22Rv1 (cell line): ENCODE measurements at regions not wholly inside any gene's neighbourhood (a gene's known extent, or its start where the extent isn't known, plus 50 kb on each side); places are given as distances from the start of the nearest gene placed in this dataset.

Source experiments
- CTCF ChIP-seq: fragments of 450-650 bp; IDR thresholded peaks from 2 replicates; pipeline ENCODE4 v1.5.1; 2017; ENCODE audit warnings: mild to moderate bottlenecking
- ZFX ChIP-seq: fragments of 450-650 bp; IDR thresholded peaks from 2 replicates; pipeline ENCODE4 v1.6.1; 2017; ENCODE audit warnings: antibody characterized with exemption, borderline replicate concordance

- no peak for TF ChIP-seq CTCF
- TF ChIP-seq ZFX = no peak
These were observed 63.8 kb downstream of the CNTN3 start for GRCh38 chr3:74550686-74551085.
